ENCODE measurements at regions not wholly inside any gene's neighbourhood (a gene's known extent, or its start where the extent isn't known, plus 50 kb on each side); places are given as distances from the start of the nearest gene placed in this dataset.

- TF ChIP-seq, protein P1, sequence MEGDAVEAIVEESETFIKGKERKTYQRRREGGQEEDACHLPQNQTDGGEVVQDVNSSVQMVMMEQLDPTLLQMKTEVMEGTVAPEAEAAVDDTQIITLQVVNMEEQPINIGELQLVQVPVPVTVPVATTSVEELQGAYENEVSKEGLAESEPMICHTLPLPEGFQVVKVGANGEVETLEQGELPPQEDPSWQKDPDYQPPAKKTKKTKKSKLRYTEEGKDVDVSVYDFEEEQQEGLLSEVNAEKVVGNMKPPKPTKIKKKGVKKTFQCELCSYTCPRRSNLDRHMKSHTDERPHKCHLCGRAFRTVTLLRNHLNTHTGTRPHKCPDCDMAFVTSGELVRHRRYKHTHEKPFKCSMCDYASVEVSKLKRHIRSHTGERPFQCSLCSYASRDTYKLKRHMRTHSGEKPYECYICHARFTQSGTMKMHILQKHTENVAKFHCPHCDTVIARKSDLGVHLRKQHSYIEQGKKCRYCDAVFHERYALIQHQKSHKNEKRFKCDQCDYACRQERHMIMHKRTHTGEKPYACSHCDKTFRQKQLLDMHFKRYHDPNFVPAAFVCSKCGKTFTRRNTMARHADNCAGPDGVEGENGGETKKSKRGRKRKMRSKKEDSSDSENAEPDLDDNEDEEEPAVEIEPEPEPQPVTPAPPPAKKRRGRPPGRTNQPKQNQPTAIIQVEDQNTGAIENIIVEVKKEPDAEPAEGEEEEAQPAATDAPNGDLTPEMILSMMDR (IDR thresholded peaks at IDR 0.05), result no peak
- no peak for TF ChIP-seq POLR2A (IDR thresholded peaks at IDR 0.05)
These were observed 1962.5 kb downstream of the MRPL39 start for GRCh38 chr21:23644768-23645167.

Measured in lower leg skin (tissue), 3 donors.